ENCODE measurements at regions not wholly inside any gene's neighbourhood (a gene's known extent, or its start where the extent isn't known, plus 50 kb on each side); places are given as distances from the start of the nearest gene placed in this dataset.

DNA sequence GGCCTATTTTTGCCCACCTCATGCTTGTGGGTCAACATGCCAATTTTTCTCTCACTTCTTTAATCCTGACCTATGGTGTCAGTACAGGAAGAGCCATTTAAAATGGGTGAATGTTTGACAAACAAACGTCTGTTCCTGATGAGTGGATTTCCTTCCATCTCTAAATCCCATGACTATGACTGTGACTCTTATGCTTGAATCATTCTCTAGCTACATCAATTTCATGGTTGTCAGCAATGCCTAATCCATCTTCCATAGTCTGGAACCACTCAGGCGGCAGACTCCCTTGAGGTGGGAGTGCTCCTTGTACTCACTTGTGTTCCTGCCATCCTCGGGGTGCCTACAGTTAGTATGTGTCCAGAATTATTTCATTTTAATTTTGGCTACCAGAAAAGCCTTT, 194.9 kb upstream of the RPS6KA3 start:
- TF ChIP-seq, protein P1, sequence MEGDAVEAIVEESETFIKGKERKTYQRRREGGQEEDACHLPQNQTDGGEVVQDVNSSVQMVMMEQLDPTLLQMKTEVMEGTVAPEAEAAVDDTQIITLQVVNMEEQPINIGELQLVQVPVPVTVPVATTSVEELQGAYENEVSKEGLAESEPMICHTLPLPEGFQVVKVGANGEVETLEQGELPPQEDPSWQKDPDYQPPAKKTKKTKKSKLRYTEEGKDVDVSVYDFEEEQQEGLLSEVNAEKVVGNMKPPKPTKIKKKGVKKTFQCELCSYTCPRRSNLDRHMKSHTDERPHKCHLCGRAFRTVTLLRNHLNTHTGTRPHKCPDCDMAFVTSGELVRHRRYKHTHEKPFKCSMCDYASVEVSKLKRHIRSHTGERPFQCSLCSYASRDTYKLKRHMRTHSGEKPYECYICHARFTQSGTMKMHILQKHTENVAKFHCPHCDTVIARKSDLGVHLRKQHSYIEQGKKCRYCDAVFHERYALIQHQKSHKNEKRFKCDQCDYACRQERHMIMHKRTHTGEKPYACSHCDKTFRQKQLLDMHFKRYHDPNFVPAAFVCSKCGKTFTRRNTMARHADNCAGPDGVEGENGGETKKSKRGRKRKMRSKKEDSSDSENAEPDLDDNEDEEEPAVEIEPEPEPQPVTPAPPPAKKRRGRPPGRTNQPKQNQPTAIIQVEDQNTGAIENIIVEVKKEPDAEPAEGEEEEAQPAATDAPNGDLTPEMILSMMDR (conservative IDR thresholded peaks at IDR 0.05) = no peak
- no peak for TF ChIP-seq ZFX (IDR thresholded peaks at IDR 0.05)
